WERI-Rb-1 (cell line): ENCODE measurements at regions not wholly inside any gene's neighbourhood (a gene's known extent, or its start where the extent isn't known, plus 50 kb on each side); places are given as distances from the start of the nearest gene placed in this dataset.
"Not testable (repeated sequence)": the region's sequence is repeated elsewhere in the genome, so short reads cannot be mapped to it uniquely, and the experiment has no call there.

Source experiments
- DNase-seq: peaks from one replicate; pipeline ENCODE4 v3.0.0-alpha.2; 2020
- H3K27ac ChIP-seq: fragments of 250-450 bp; sonication (Bioruptor Pico); 2 replicates; pipeline ENCODE4 v1.5.1; 2020; ENCODE audit warnings: mild to moderate bottlenecking, moderate library complexity
- H3K27me3 ChIP-seq: fragments of 250-450 bp; sonication (Bioruptor Pico); 2 replicates; pipeline ENCODE4 v1.5.1; 2021; ENCODE audit warnings: mild to moderate bottlenecking, low read depth, moderate library complexity; ENCODE audit not compliant: insufficient read depth, severe bottlenecking
- H3K36me3 ChIP-seq: fragments of 250-450 bp; sonication (Bioruptor Pico); 2 replicates; pipeline ENCODE4 v1.5.1; 2020; ENCODE audit warnings: mild to moderate bottlenecking, moderate library complexity
- H3K4me3 ChIP-seq: 2 replicates; pipeline ENCODE4 v1.5.1; 2011; ENCODE audit warnings: low read depth, mild to moderate bottlenecking, control low read depth, low read length
- H3K9me3 ChIP-seq: fragments of 250-450 bp; sonication (Bioruptor Pico); 2 replicates; pipeline ENCODE4 v1.5.1; 2021; ENCODE audit warnings: mild to moderate bottlenecking, moderate library complexity; ENCODE audit not compliant: severe bottlenecking
- TF ChIP-seq, protein P1 (sequence below): IDR thresholded peaks from 2 replicates; pipeline ENCODE4 v1.5.1; 2011; ENCODE audit warnings: low read depth, mild to moderate bottlenecking, control low read depth, inconsistent platforms, low read length

- H3K27ac ChIP-seq = no peak overlapping the region
- H3K27me3 ChIP-seq = peaks cover 3% of the 10 kb centered on the region
- H3K4me3 ChIP-seq = no peak overlapping the region
- H3K36me3 ChIP-seq = no peaks in the 10 kb centered on the region
- DNase-seq = no peak
- TF ChIP-seq, protein P1, sequence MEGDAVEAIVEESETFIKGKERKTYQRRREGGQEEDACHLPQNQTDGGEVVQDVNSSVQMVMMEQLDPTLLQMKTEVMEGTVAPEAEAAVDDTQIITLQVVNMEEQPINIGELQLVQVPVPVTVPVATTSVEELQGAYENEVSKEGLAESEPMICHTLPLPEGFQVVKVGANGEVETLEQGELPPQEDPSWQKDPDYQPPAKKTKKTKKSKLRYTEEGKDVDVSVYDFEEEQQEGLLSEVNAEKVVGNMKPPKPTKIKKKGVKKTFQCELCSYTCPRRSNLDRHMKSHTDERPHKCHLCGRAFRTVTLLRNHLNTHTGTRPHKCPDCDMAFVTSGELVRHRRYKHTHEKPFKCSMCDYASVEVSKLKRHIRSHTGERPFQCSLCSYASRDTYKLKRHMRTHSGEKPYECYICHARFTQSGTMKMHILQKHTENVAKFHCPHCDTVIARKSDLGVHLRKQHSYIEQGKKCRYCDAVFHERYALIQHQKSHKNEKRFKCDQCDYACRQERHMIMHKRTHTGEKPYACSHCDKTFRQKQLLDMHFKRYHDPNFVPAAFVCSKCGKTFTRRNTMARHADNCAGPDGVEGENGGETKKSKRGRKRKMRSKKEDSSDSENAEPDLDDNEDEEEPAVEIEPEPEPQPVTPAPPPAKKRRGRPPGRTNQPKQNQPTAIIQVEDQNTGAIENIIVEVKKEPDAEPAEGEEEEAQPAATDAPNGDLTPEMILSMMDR = no peak
- H3K9me3 ChIP-seq = no peaks in the 10 kb centered on the region
These were observed 327.0 kb downstream of the IZUMO3 start for GRCh38 chr9:24218656-24219055.

- Histone ChIP-seq H3K4me3 (no peak overlapping the region), H3K9me3 (no peaks in the 10 kb centered on the region), H3K27me3 (no peaks in the 10 kb centered on the region), H3K27ac (no peak overlapping the region), H3K36me3 (no peaks in the 10 kb centered on the region)
- no peak for DNase-seq
- TF ChIP-seq, protein P1 = no peak
These were observed 335.1 kb downstream of the IZUMO3 start for GRCh38 chr9:24210641-24211040.

- DNase-seq = no peak
- peaks cover 3% of the 10 kb centered on the region for H3K9me3 ChIP-seq
- no peaks in the 10 kb centered on the region for H3K36me3 ChIP-seq
- TF ChIP-seq, protein P1 = no peak
- no peaks in the 10 kb centered on the region for H3K27me3 ChIP-seq
- H3K4me3 ChIP-seq = no peak overlapping the region
- no peak overlapping the region for H3K27ac ChIP-seq
These were observed 355.7 kb downstream of the IZUMO3 start for GRCh38 chr9:24189986-24190385.

- H3K27me3 ChIP-seq, H3K36me3 ChIP-seq, H3K4me3 ChIP-seq, DNase-seq, H3K27ac ChIP-seq: not testable (repeated sequence)
- H3K9me3 ChIP-seq = peaks cover 11% of the 10 kb centered on the region
These were observed 354.5 kb upstream of the ELAVL2 start for GRCh38 chr9:24180572-24180971.

- no peaks in the 10 kb centered on the region for H3K36me3 ChIP-seq
- no peaks in the 10 kb centered on the region for H3K27me3 ChIP-seq
- TF ChIP-seq, protein P1 = no peak
- H3K4me3 ChIP-seq = no peak overlapping the region
- no peak for DNase-seq
- no peaks in the 10 kb centered on the region for H3K9me3 ChIP-seq
- H3K27ac ChIP-seq = no peak overlapping the region
These were observed 318.8 kb upstream of the ELAVL2 start for GRCh38 chr9:24144796-24145195.

GRCh38 chr9:24135072-24135471, 309.0 kb upstream of the ELAVL2 start:
- H3K4me3 ChIP-seq, H3K27ac ChIP-seq, DNase-seq, H3K9me3 ChIP-seq, H3K36me3 ChIP-seq, H3K27me3 ChIP-seq: not testable (repeated sequence)

GRCh38 chr9:24132244-24132643, 306.2 kb upstream of the ELAVL2 start:
- DNase-seq = no peak
- TF ChIP-seq, protein P1 = no peak
- Histone ChIP-seq H3K36me3 (no peaks in the 10 kb centered on the region), H3K9me3 (no peaks in the 10 kb centered on the region), H3K4me3 (no peak overlapping the region), H3K27me3 (no peaks in the 10 kb centered on the region), H3K27ac (no peak overlapping the region)
